CD8-positive, alpha-beta memory T cell (primary cell): ENCODE measurements at regions not wholly inside any gene's neighbourhood (a gene's known extent, or its start where the extent isn't known, plus 50 kb on each side); places are given as distances from the start of the nearest gene placed in this dataset.

Experiments used
- CTCF ChIA-PET: fragments of 350-600 bp; sonication (Branson Sonifier 250); formaldehyde crosslinking; loops from one replicate; lab custom pipeline; 2021; ENCODE audit warnings: antibody characterized with exemption; lab: Charles Lee
- POLR2A ChIA-PET: fragments of 350-600 bp; sonication (Branson Sonifier 250); formaldehyde crosslinking; loops from one replicate; lab custom pipeline; 2021; ENCODE audit warnings: antibody characterized with exemption; lab: Charles Lee
- DNase-seq, 5 donors: peaks; one replicate each; pipeline versions ENCODE4 v3.0.0 to v3.0.0-alpha.2; 2020 to 2022; ENCODE audit warnings: mixed read lengths in 1 of 5
- H3K27ac ChIP-seq: one replicate; pipeline ENCODE4 v1.7.0; 2013; ENCODE audit warnings: low read depth, mild to moderate bottlenecking, low read length, moderate library complexity
- H3K27me3 ChIP-seq: 2 replicates; pipeline ENCODE4 v1.7.0; 2013; ENCODE audit warnings: low read length, mild to moderate bottlenecking; ENCODE audit not compliant: insufficient read depth, poor library complexity, severe bottlenecking
- H3K36me3 ChIP-seq: 2 replicates; pipeline ENCODE4 v1.7.0; 2013; ENCODE audit warnings: mild to moderate bottlenecking, low read length, moderate library complexity; ENCODE audit not compliant: insufficient read depth
- H3K4me1 ChIP-seq: 2 replicates; pipeline ENCODE4 v1.7.0; 2013; ENCODE audit warnings: mild to moderate bottlenecking, low read length, moderate library complexity; ENCODE audit not compliant: insufficient read depth
- H3K4me3 ChIP-seq: 2 replicates; pipeline ENCODE4 v1.7.0; 2013; ENCODE audit warnings: mild to moderate bottlenecking, low read length
- H3K9me3 ChIP-seq: 2 replicates; pipeline ENCODE4 v1.7.0; 2013; ENCODE audit warnings: mild to moderate bottlenecking, low read length
- H3K27ac Mint-ChIP-seq, 8 donors: one replicate each; pipeline ENCODE4 v1.8.0; 2020 to 2021; ENCODE audit warnings: mixed read lengths in 8 of 8, mild to moderate bottlenecking in 6 of 8, inconsistent platforms in 3 of 8, moderate library complexity in 3 of 8
- H3K27me3 Mint-ChIP-seq, 2 donors: one replicate each; pipeline ENCODE4 v1.8.0; 2020 to 2021; ENCODE audit warnings: mixed read lengths in 2 of 2, mild to moderate bottlenecking in 1 of 2, moderate library complexity in 1 of 2
- H3K36me3 Mint-ChIP-seq, 3 donors: one replicate each; pipeline ENCODE4 v1.8.0; 2020 to 2021; ENCODE audit warnings: mixed read lengths in 3 of 3, inconsistent platforms in 1 of 3, mild to moderate bottlenecking in 1 of 3
- H3K4me1 Mint-ChIP-seq, 3 donors: one replicate each; pipeline ENCODE4 v1.8.0; 2020 to 2021; ENCODE audit warnings: mixed read lengths in 3 of 3, inconsistent platforms in 1 of 3, mild to moderate bottlenecking in 1 of 3
- H3K4me3 Mint-ChIP-seq, 7 donors: one replicate each; pipeline ENCODE4 v1.8.0; 2020 to 2021; ENCODE audit warnings: mixed read lengths in 7 of 7, mild to moderate bottlenecking in 6 of 7, moderate library complexity in 4 of 7, inconsistent platforms in 2 of 7
- H3K9me3 Mint-ChIP-seq, 5 donors: one replicate each; pipeline ENCODE4 v1.8.0; 2020 to 2022; ENCODE audit warnings: mixed read lengths in 5 of 5, mild to moderate bottlenecking in 3 of 5, moderate library complexity in 2 of 5, inconsistent platforms in 1 of 5

DNA sequence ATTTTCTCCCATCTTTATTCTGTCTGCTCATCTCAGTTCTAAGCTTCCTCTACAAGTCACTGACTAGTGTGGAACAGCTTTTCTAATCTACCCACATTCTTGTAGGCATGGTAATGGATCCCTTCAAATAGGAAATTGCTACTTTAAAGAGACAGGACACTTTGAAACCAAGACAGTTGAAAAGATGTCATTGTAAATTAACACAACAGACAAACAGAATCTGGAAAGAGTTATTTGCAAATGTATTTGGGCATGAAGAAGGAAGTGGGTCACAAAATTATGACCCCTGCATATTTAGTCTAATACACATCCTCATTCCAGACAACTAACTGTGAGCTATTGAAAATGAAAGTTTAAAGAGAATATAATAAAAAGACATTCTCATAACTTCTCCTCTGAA lies 298.2 kb upstream of the MARCKS start:
- H3K27me3 ChIP-seq = no peaks in the 10 kb centered on the region
- H3K4me3 ChIP-seq = no peak overlapping the region
- H3K27ac ChIP-seq = no peak overlapping the region
- CTCF ChIA-PET = no interaction called here
- no peaks in the 10 kb centered on the region for H3K27me3 Mint-ChIP-seq
- POLR2A ChIA-PET = no interaction called here
- H3K9me3 ChIP-seq = no peaks in the 10 kb centered on the region
- H3K36me3 ChIP-seq = no peaks in the 10 kb centered on the region
- no peak overlapping the region for H3K4me3 Mint-ChIP-seq
- no peaks in the 10 kb centered on the region for H3K4me1 Mint-ChIP-seq
- no peak for DNase-seq
- peaks cover 0 to 2% (median 0%) of the 10 kb centered on the region in 5 donors for H3K9me3 Mint-ChIP-seq
- H3K27ac Mint-ChIP-seq = no peak overlapping the region
- H3K4me1 ChIP-seq = no peaks in the 10 kb centered on the region
- H3K36me3 Mint-ChIP-seq = no peaks in the 10 kb centered on the region

DNA sequence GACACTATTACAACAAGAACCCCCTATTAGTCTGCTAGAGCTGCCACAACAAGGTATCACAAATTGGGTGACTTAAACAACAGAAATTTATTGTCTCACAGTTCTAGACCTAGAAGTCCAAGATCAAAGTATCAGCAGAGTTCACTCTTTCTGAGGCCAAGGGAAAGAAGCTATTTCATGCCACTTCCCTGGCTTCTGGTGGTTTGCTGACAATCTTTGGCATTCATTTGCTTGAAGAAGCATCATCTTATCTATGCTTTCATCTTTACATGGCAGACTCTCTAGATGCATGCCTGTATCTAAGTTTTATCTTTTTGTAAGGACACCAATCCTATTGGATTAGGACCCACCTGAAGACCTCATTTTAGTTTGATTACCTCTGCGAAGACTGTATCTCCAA lies 296.8 kb upstream of the MARCKS start:
- no peak overlapping the region for H3K4me3 ChIP-seq
- Mint-ChIP-seq H3K9me3 (peaks cover 0 to 2% (median 0%) of the 10 kb centered on the region in 5 donors), H3K36me3 (no peaks in the 10 kb centered on the region), H3K27me3 (peaks cover 0 to 2% of the 10 kb centered on the region in 2 donors), H3K4me1 (no peaks in the 10 kb centered on the region), H3K27ac (no peak overlapping the region), H3K4me3 (no peak overlapping the region)
- DNase-seq = no peak
- H3K27me3 ChIP-seq = no peaks in the 10 kb centered on the region
- ChIA-PET POLR2A (no interaction called here), CTCF (no interaction called here)
- no peaks in the 10 kb centered on the region for H3K36me3 ChIP-seq
- H3K9me3 ChIP-seq = no peaks in the 10 kb centered on the region
- no peak overlapping the region for H3K27ac ChIP-seq
- H3K4me1 ChIP-seq = no peaks in the 10 kb centered on the region

GRCh38 chr6:113560908-113561307 lies 296.2 kb upstream of the MARCKS start:
- no peaks in the 10 kb centered on the region for H3K27me3 ChIP-seq
- no peaks in the 10 kb centered on the region for H3K4me1 Mint-ChIP-seq
- H3K4me3 Mint-ChIP-seq = no peak overlapping the region
- H3K27me3 Mint-ChIP-seq = peaks cover 0 to 2% of the 10 kb centered on the region in 2 donors
- H3K4me3 ChIP-seq = no peak overlapping the region
- DNase-seq = no peak
- ChIA-PET POLR2A (no interaction called here), CTCF (no interaction called here)
- no peak overlapping the region for H3K27ac ChIP-seq
- H3K9me3 Mint-ChIP-seq = peaks cover 0 to 5% (median 0%) of the 10 kb centered on the region in 5 donors
- no peaks in the 10 kb centered on the region for H3K9me3 ChIP-seq
- no peaks in the 10 kb centered on the region for H3K36me3 ChIP-seq
- H3K36me3 Mint-ChIP-seq = no peaks in the 10 kb centered on the region
- no peak overlapping the region for H3K27ac Mint-ChIP-seq
- no peaks in the 10 kb centered on the region for H3K4me1 ChIP-seq

- Mint-ChIP-seq H3K4me1 (no peaks in the 10 kb centered on the region), H3K27me3 (peaks cover 0 to 2% of the 10 kb centered on the region in 2 donors), H3K9me3 (peaks cover 0 to 7% (median 0%) of the 10 kb centered on the region in 5 donors), H3K36me3 (no peaks in the 10 kb centered on the region), H3K4me3 (no peak overlapping the region), H3K27ac (no peak overlapping the region)
- Histone ChIP-seq H3K36me3 (no peaks in the 10 kb centered on the region), H3K4me3 (no peak overlapping the region), H3K27ac (no peak overlapping the region), H3K27me3 (no peaks in the 10 kb centered on the region), H3K9me3 (no peaks in the 10 kb centered on the region), H3K4me1 (no peaks in the 10 kb centered on the region)
- CTCF ChIA-PET = no interaction called here
- POLR2A ChIA-PET = no interaction called here
- DNase-seq = no peak
Measured at GRCh38 chr6:113562248-113562647, 294.9 kb upstream of the MARCKS start.

DNA sequence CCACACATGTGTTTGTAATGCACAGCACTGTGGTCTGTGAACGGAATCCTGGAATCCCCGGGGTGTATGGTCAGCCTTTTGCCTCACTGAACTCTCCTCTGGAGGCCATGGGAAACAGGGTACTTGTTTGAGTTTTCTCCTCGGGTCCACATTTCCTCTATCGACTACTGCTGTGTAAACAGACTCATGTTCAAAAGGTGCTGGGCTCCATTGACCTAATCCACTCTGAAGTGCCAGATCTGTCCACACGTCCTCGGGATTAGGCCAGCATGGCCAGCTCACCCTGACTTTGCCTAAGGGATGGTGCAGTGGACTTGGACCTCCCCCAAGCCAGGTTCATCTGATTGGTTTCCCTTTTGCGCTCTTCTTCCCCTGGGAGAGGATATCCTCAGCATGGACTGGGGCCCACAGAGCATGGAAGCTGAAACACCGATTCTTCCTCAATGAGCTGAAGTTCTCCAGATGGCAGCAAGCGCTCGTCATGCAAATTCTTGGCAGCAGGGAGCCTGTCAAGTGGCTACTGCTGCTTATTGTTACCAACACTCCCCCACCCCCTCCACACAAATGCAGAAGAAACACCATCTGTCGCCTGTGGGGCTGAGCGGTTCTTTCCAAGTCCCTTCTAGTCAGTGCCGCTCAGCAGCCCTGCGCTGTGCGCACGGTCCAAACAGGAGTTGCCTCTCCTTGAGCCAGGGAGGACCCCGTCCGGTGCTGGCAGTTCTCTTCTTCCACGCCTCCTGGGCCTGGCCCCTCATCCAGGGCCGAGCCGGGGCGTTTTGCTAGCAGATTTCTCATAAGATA lies 292.6 kb upstream of the MARCKS start:
- Histone ChIP-seq H3K27ac (no peak overlapping the region), H3K4me1 (no peaks in the 10 kb centered on the region), H3K27me3 (no peaks in the 10 kb centered on the region), H3K9me3 (no peaks in the 10 kb centered on the region), H3K4me3 (no peak overlapping the region), H3K36me3 (no peaks in the 10 kb centered on the region)
- Mint-ChIP-seq H3K36me3 (no peaks in the 10 kb centered on the region), H3K27ac (peak overlapping the region in 1 of 8 donors; percentile 43), H3K27me3 (peaks cover 0 to 2% of the 10 kb centered on the region in 2 donors), H3K4me1 (no peaks in the 10 kb centered on the region), H3K4me3 (no peak overlapping the region), H3K9me3 (peaks cover 0 to 7% (median 0%) of the 10 kb centered on the region in 5 donors)
- CTCF ChIA-PET = no interaction called here
- POLR2A ChIA-PET = no interaction called here
- peak in 1 of 5 donors; percentile 37 for DNase-seq

GRCh38 chr6:113565306-113565705 lies 291.8 kb upstream of the MARCKS start:
- no peak overlapping the region for H3K27ac ChIP-seq
- DNase-seq = no peak
- H3K4me3 Mint-ChIP-seq = no peak overlapping the region
- H3K27ac Mint-ChIP-seq = no peak overlapping the region
- H3K4me1 ChIP-seq = no peaks in the 10 kb centered on the region
- H3K4me1 Mint-ChIP-seq = no peaks in the 10 kb centered on the region
- CTCF ChIA-PET = no interaction called here
- H3K27me3 Mint-ChIP-seq = peaks cover 0 to 2% of the 10 kb centered on the region in 2 donors
- H3K27me3 ChIP-seq = no peaks in the 10 kb centered on the region
- POLR2A ChIA-PET = no interaction called here
- peaks cover 0 to 7% (median 0%) of the 10 kb centered on the region in 5 donors for H3K9me3 Mint-ChIP-seq
- H3K4me3 ChIP-seq = no peak overlapping the region
- H3K36me3 ChIP-seq = no peaks in the 10 kb centered on the region
- H3K9me3 ChIP-seq = no peaks in the 10 kb centered on the region
- no peaks in the 10 kb centered on the region for H3K36me3 Mint-ChIP-seq

DNA sequence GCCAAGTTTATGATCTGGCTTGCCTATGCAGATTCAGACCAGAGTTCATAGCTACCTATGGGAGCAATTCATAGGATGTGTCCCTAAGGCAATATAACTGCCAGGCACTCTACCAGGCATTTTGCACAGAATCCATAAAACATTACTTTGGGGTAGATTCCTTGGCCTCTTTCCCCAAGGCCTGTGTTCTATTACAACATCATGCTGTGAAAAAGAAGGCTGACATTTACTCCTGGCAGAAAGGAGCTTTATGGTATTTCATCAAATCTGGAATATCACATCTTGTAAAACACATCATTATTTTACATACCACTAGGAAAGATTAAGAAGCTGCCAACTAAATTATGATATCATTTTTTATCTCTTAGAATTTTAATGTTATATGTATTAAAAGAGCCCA lies 287.0 kb upstream of the MARCKS start:
- Histone ChIP-seq H3K27ac (no peak overlapping the region), H3K4me1 (no peaks in the 10 kb centered on the region), H3K4me3 (no peak overlapping the region), H3K27me3 (no peaks in the 10 kb centered on the region), H3K36me3 (no peaks in the 10 kb centered on the region), H3K9me3 (no peaks in the 10 kb centered on the region)
- ChIA-PET POLR2A (no interaction called here), CTCF (no interaction called here)
- Mint-ChIP-seq H3K4me1 (no peaks in the 10 kb centered on the region), H3K27me3 (peaks cover 0 to 1% of the 10 kb centered on the region in 2 donors), H3K36me3 (no peaks in the 10 kb centered on the region), H3K27ac (no peak overlapping the region), H3K4me3 (no peak overlapping the region), H3K9me3 (peaks cover 0 to 7% (median 0%) of the 10 kb centered on the region in 5 donors)
- no peak for DNase-seq

GRCh38 chr6:113570641-113571040 lies 286.5 kb upstream of the MARCKS start:
- no peak for DNase-seq
- no peak overlapping the region for H3K4me3 ChIP-seq
- no peaks in the 10 kb centered on the region for H3K36me3 Mint-ChIP-seq
- POLR2A ChIA-PET = no interaction called here
- no peak overlapping the region for H3K27ac Mint-ChIP-seq
- CTCF ChIA-PET = no interaction called here
- no peaks in the 10 kb centered on the region for H3K4me1 ChIP-seq
- H3K4me3 Mint-ChIP-seq = no peak overlapping the region
- H3K36me3 ChIP-seq = no peaks in the 10 kb centered on the region
- H3K9me3 Mint-ChIP-seq = peaks cover 0 to 5% (median 0%) of the 10 kb centered on the region in 5 donors
- no peak overlapping the region for H3K27ac ChIP-seq
- peaks cover 0 to 1% of the 10 kb centered on the region in 2 donors for H3K27me3 Mint-ChIP-seq
- H3K4me1 Mint-ChIP-seq = no peaks in the 10 kb centered on the region
- no peaks in the 10 kb centered on the region for H3K27me3 ChIP-seq
- no peaks in the 10 kb centered on the region for H3K9me3 ChIP-seq
